ENCODE measurements at regions not wholly inside any gene's neighbourhood (a gene's known extent, or its start where the extent isn't known, plus 50 kb on each side); places are given as distances from the start of the nearest gene placed in this dataset.

DNA sequence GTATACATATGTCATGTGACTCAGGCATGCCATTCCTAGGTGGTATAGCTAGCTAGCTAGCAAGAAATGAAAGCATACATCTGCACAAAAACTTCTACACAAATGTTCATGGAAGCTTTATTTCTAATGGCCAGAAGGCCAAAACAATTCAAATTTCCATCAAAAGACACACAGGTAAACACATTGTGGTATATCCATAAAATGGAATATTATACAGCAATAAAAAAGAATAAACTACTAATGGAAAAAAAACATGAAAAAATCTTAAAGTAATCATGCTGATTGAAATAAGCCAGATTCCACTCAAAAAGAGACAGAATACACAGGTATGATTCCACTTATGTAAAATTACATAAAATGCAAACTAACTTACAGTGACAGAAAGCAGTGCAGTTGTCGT, 154.3 kb downstream of the MACC1 start:
- H4K20me1 ChIP-seq (ENCODE audit: low read depth) = no peaks in the 10 kb centered on the region
- no peak overlapping the region for H3K27ac ChIP-seq
- Mint-ChIP-seq H3K27ac (no peak overlapping the region), H3K36me3 (peaks cover 2% of the 10 kb centered on the region), H3K4me1 (peaks cover 22% of the 10 kb centered on the region), H3K27me3 (ENCODE audit: insufficient read depth, low read depth) (no peaks in the 10 kb centered on the region), H3K9me3 (peaks cover 8% of the 10 kb centered on the region), H3K4me3 (no peak overlapping the region)
- H2AFZ ChIP-seq (replicated peaks) = no peak overlapping the region
- H3K4me3 ChIP-seq = no peak overlapping the region
- peaks cover 11% of the 10 kb centered on the region for H3K4me1 ChIP-seq
- H3K9me3 ChIP-seq (ENCODE audit: low read depth) = peaks cover 9% of the 10 kb centered on the region
- no peaks in the 10 kb centered on the region for H3K36me3 ChIP-seq
- H3F3A ChIP-seq (ENCODE audit: low read depth) = no peaks in the 10 kb centered on the region
- no peaks in the 10 kb centered on the region for H3K79me2 ChIP-seq (ENCODE audit: low read depth)
- no peak overlapping the region for H3K4me2 ChIP-seq
- DNase-seq (ENCODE audit: low spot score) = no peak
- no peak for TF ChIP-seq EZH2phosphoT487 (IDR thresholded peaks at IDR 0.05)
- no peak for TF ChIP-seq CTCF (IDR thresholded peaks at IDR 0.05)
- TF ChIP-seq EZH2 (IDR thresholded peaks at IDR 0.05) = no peak
- no peaks in the 10 kb centered on the region for H3K27me3 ChIP-seq
- H3K9ac ChIP-seq = no peak overlapping the region

- Histone ChIP-seq H3F3A (ENCODE audit: low read depth) (no peaks in the 10 kb centered on the region), H3K9ac (no peak overlapping the region), H3K27me3 (no peaks in the 10 kb centered on the region), H3K9me3 (ENCODE audit: low read depth) (no peaks in the 10 kb centered on the region), H3K79me2 (ENCODE audit: low read depth) (no peaks in the 10 kb centered on the region), H3K4me2 (no peak overlapping the region), H3K4me3 (no peak overlapping the region), H3K27ac (no peak overlapping the region), H3K36me3 (no peaks in the 10 kb centered on the region), H3K4me1 (no peaks in the 10 kb centered on the region), H2AFZ (replicated peaks) (peak overlapping the region; percentile 44), H4K20me1 (ENCODE audit: low read depth) (no peaks in the 10 kb centered on the region)
- H3K27ac Mint-ChIP-seq = peak overlapping the region; percentile 5
- H3K9me3 Mint-ChIP-seq = peaks cover 15% of the 10 kb centered on the region
- H3K36me3 Mint-ChIP-seq = no peaks in the 10 kb centered on the region
- H3K4me1 Mint-ChIP-seq = peaks cover 5% of the 10 kb centered on the region
- no peaks in the 10 kb centered on the region for H3K27me3 Mint-ChIP-seq (ENCODE audit: insufficient read depth, low read depth)
- DNase-seq (ENCODE audit: low spot score) = no peak
- H3K4me3 Mint-ChIP-seq = no peak overlapping the region
- TF ChIP-seq CTCF (IDR thresholded peaks at IDR 0.05) (no peak), EZH2phosphoT487 (IDR thresholded peaks at IDR 0.05) (no peak), EZH2 (IDR thresholded peaks at IDR 0.05) (no peak)
Measured at GRCh38 chr7:20053334-20054104, 163.7 kb downstream of the MACC1 start.

- H4K20me1 ChIP-seq (ENCODE audit: low read depth) = no peaks in the 10 kb centered on the region
- H3K9ac ChIP-seq = no peak overlapping the region
- no peak overlapping the region for H3K27ac Mint-ChIP-seq
- no peaks in the 10 kb centered on the region for H3K9me3 ChIP-seq (ENCODE audit: low read depth)
- no peak overlapping the region for H3K4me3 Mint-ChIP-seq
- H3K4me2 ChIP-seq = no peak overlapping the region
- no peak overlapping the region for H3K27ac ChIP-seq
- no peak for DNase-seq (ENCODE audit: low spot score)
- H3F3A ChIP-seq (ENCODE audit: low read depth) = no peaks in the 10 kb centered on the region
- no peaks in the 10 kb centered on the region for H3K36me3 ChIP-seq
- no peak for TF ChIP-seq EZH2phosphoT487 (IDR thresholded peaks at IDR 0.05)
- TF ChIP-seq CTCF (IDR thresholded peaks at IDR 0.05) = no peak
- TF ChIP-seq EZH2 (IDR thresholded peaks at IDR 0.05) = no peak
- no peak overlapping the region for H2AFZ ChIP-seq (replicated peaks)
- no peaks in the 10 kb centered on the region for H3K27me3 ChIP-seq
- no peak overlapping the region for H3K4me3 ChIP-seq
- H3K27me3 Mint-ChIP-seq (ENCODE audit: insufficient read depth, low read depth) = no peaks in the 10 kb centered on the region
- no peaks in the 10 kb centered on the region for H3K36me3 Mint-ChIP-seq
- H3K79me2 ChIP-seq (ENCODE audit: low read depth) = no peaks in the 10 kb centered on the region
- peaks cover 5% of the 10 kb centered on the region for H3K9me3 Mint-ChIP-seq
- H3K4me1 Mint-ChIP-seq = peaks cover 5% of the 10 kb centered on the region
- no peaks in the 10 kb centered on the region for H3K4me1 ChIP-seq
Measured at GRCh38 chr7:20050241-20050966, 166.8 kb downstream of the MACC1 start.
